GM12892 (cell line): ENCODE measurements at regions not wholly inside any gene's neighbourhood (a gene's known extent, or its start where the extent isn't known, plus 50 kb on each side); places are given as distances from the start of the nearest gene placed in this dataset.
"Not testable (repeated sequence)": the region's sequence is repeated elsewhere in the genome, so short reads cannot be mapped to it uniquely, and the experiment has no call there.

Experiments used
- POLR2A ChIP-seq: IDR thresholded peaks from 2 replicates; pipeline ENCODE4 v1.6.1; 2011; ENCODE audit warnings: low read depth, low read length, control low read depth
- POLR2AphosphoS5 ChIP-seq: IDR thresholded peaks from 2 replicates; pipeline ENCODE4 v1.6.1; 2011; ENCODE audit warnings: low read depth, low read length, control low read depth
- TAF1 ChIP-seq: IDR thresholded peaks from 2 replicates; pipeline ENCODE4 v1.6.1; 2011; ENCODE audit warnings: low read depth, mild to moderate bottlenecking, control low read depth, low read length, borderline replicate concordance

- TF ChIP-seq POLR2A, POLR2AphosphoS5, TAF1: not testable (repeated sequence)
These were observed 309.8 kb downstream of the MAGEB5 start for GRCh38 chrX:26525768-26526167.
